ENCODE measurements at regions not wholly inside any gene's neighbourhood (a gene's known extent, or its start where the extent isn't known, plus 50 kb on each side); places are given as distances from the start of the nearest gene placed in this dataset.
A peak's percentile ranks its signal among the peaks of the same experiment; 100 is the strongest.

GRCh38 chr14:103250181-103250580 lies 83.9 kb upstream of the EIF5 start:
- H3K27ac ChIP-seq (ENCODE audit: low read depth in 1 of 2, low read length in 1 of 2) = no peak overlapping the region
- H3K4me3 ChIP-seq (ENCODE audit: low read length in 2 of 2) = no peak overlapping the region
- H3K9me3 ChIP-seq (ENCODE audit: control insufficient read depth in 2 of 2, insufficient read depth in 1 of 2, low read length in 1 of 2) = no peaks in the 10 kb centered on the region
- peaks cover 0 to 4% of the 10 kb centered on the region in 2 donors for H3K27me3 ChIP-seq (ENCODE audit: control insufficient read depth in 2 of 2, insufficient read depth in 1 of 2, low read length in 1 of 2)
- no peak for DNase-seq (ENCODE audit: low read depth in 6 of 9, low spot score in 9 of 9)
- no peaks in the 10 kb centered on the region for H3K4me1 ChIP-seq (ENCODE audit: control insufficient read depth in 2 of 2, insufficient read depth in 2 of 2, low read length in 2 of 2)
- WGBS = 77% methylated on average over 6 of the region's 6 CpGs
- H3K36me3 ChIP-seq (ENCODE audit: control insufficient read depth in 2 of 2, insufficient read depth in 2 of 2, low read length in 1 of 2) = no peaks in the 10 kb centered on the region

- 79% methylated on average over 3 of the region's 3 CpGs for WGBS
- H3K9me3 ChIP-seq (ENCODE audit: control insufficient read depth in 2 of 2, insufficient read depth in 1 of 2, low read length in 1 of 2) = no peaks in the 10 kb centered on the region
- DNase-seq (ENCODE audit: low read depth in 6 of 9, low spot score in 9 of 9) = no peak
- H3K4me1 ChIP-seq (ENCODE audit: control insufficient read depth in 2 of 2, insufficient read depth in 2 of 2, low read length in 2 of 2) = no peaks in the 10 kb centered on the region
- no peaks in the 10 kb centered on the region for H3K36me3 ChIP-seq (ENCODE audit: control insufficient read depth in 2 of 2, insufficient read depth in 2 of 2, low read length in 1 of 2)
- peaks cover 0 to 4% of the 10 kb centered on the region in 2 donors for H3K27me3 ChIP-seq (ENCODE audit: control insufficient read depth in 2 of 2, insufficient read depth in 1 of 2, low read length in 1 of 2)
- H3K27ac ChIP-seq (ENCODE audit: low read depth in 1 of 2, low read length in 1 of 2) = no peak overlapping the region
- no peak overlapping the region for H3K4me3 ChIP-seq (ENCODE audit: low read length in 2 of 2)
Measured at GRCh38 chr14:103250874-103251273, 83.2 kb upstream of the EIF5 start.

GRCh38 chr14:103255555-103255954 lies 78.5 kb upstream of the EIF5 start:
- Histone ChIP-seq H3K36me3 (ENCODE audit: control insufficient read depth in 2 of 2, insufficient read depth in 2 of 2, low read length in 1 of 2) (no peaks in the 10 kb centered on the region), H3K4me3 (ENCODE audit: low read length in 2 of 2) (no peak overlapping the region), H3K4me1 (ENCODE audit: control insufficient read depth in 2 of 2, insufficient read depth in 2 of 2, low read length in 2 of 2) (peaks cover 0 to 2% of the 10 kb centered on the region in 2 donors), H3K27ac (ENCODE audit: low read depth in 1 of 2, low read length in 1 of 2) (no peak overlapping the region), H3K9me3 (ENCODE audit: control insufficient read depth in 2 of 2, insufficient read depth in 1 of 2, low read length in 1 of 2) (no peaks in the 10 kb centered on the region), H3K27me3 (ENCODE audit: control insufficient read depth in 2 of 2, insufficient read depth in 1 of 2, low read length in 1 of 2) (peaks cover 0 to 11% of the 10 kb centered on the region in 2 donors)
- DNase-seq (ENCODE audit: low read depth in 6 of 9, low spot score in 9 of 9) = no peak
- WGBS = 86% methylated on average over 4 of the region's 4 CpGs

GRCh38 chr14:103256406-103256805 lies 77.6 kb upstream of the EIF5 start:
- no peak overlapping the region for H3K4me3 ChIP-seq (ENCODE audit: low read length in 2 of 2)
- H3K9me3 ChIP-seq (ENCODE audit: control insufficient read depth in 2 of 2, insufficient read depth in 1 of 2, low read length in 1 of 2) = no peaks in the 10 kb centered on the region
- WGBS = 74% methylated on average over 10 of the region's 10 CpGs
- no peak for DNase-seq (ENCODE audit: low read depth in 6 of 9, low spot score in 9 of 9)
- peaks cover 0 to 2% of the 10 kb centered on the region in 2 donors for H3K4me1 ChIP-seq (ENCODE audit: control insufficient read depth in 2 of 2, insufficient read depth in 2 of 2, low read length in 2 of 2)
- no peak overlapping the region for H3K27ac ChIP-seq (ENCODE audit: low read depth in 1 of 2, low read length in 1 of 2)
- H3K36me3 ChIP-seq (ENCODE audit: control insufficient read depth in 2 of 2, insufficient read depth in 2 of 2, low read length in 1 of 2) = no peaks in the 10 kb centered on the region
- peaks cover 2 to 10% of the 10 kb centered on the region in 2 donors for H3K27me3 ChIP-seq (ENCODE audit: control insufficient read depth in 2 of 2, insufficient read depth in 1 of 2, low read length in 1 of 2)

- Histone ChIP-seq H3K27ac (ENCODE audit: low read depth in 1 of 2, low read length in 1 of 2) (no peak overlapping the region), H3K36me3 (ENCODE audit: control insufficient read depth in 2 of 2, insufficient read depth in 2 of 2, low read length in 1 of 2) (no peaks in the 10 kb centered on the region), H3K27me3 (ENCODE audit: control insufficient read depth in 2 of 2, insufficient read depth in 1 of 2, low read length in 1 of 2) (peaks cover 2 to 8% of the 10 kb centered on the region in 2 donors), H3K4me3 (ENCODE audit: low read length in 2 of 2) (no peak overlapping the region), H3K4me1 (ENCODE audit: control insufficient read depth in 2 of 2, insufficient read depth in 2 of 2, low read length in 2 of 2) (peaks cover 0 to 2% of the 10 kb centered on the region in 2 donors), H3K9me3 (ENCODE audit: control insufficient read depth in 2 of 2, insufficient read depth in 1 of 2, low read length in 1 of 2) (no peaks in the 10 kb centered on the region)
- DNase-seq (ENCODE audit: low read depth in 6 of 9, low spot score in 9 of 9) = no peak
- WGBS = 98% methylated on average over 4 of the region's 4 CpGs
Measured at GRCh38 chr14:103257211-103257962, 76.7 kb upstream of the EIF5 start.

GRCh38 chr14:103258211-103258610 lies 75.8 kb upstream of the EIF5 start:
- Histone ChIP-seq H3K36me3 (ENCODE audit: control insufficient read depth in 2 of 2, insufficient read depth in 2 of 2, low read length in 1 of 2) (no peaks in the 10 kb centered on the region), H3K27me3 (ENCODE audit: control insufficient read depth in 2 of 2, insufficient read depth in 1 of 2, low read length in 1 of 2) (peaks cover 2 to 8% of the 10 kb centered on the region in 2 donors), H3K4me1 (ENCODE audit: control insufficient read depth in 2 of 2, insufficient read depth in 2 of 2, low read length in 2 of 2) (peaks cover 0 to 2% of the 10 kb centered on the region in 2 donors), H3K27ac (ENCODE audit: low read depth in 1 of 2, low read length in 1 of 2) (no peak overlapping the region), H3K4me3 (ENCODE audit: low read length in 2 of 2) (no peak overlapping the region), H3K9me3 (ENCODE audit: control insufficient read depth in 2 of 2, insufficient read depth in 1 of 2, low read length in 1 of 2) (no peaks in the 10 kb centered on the region)
- no peak for DNase-seq (ENCODE audit: low read depth in 6 of 9, low spot score in 9 of 9)
- WGBS = 93% methylated on average over 12 of the region's 12 CpGs

GRCh38 chr14:103259184-103259583 lies 74.9 kb upstream of the EIF5 start:
- Histone ChIP-seq H3K4me3 (ENCODE audit: low read length in 2 of 2) (no peak overlapping the region), H3K36me3 (ENCODE audit: control insufficient read depth in 2 of 2, insufficient read depth in 2 of 2, low read length in 1 of 2) (no peaks in the 10 kb centered on the region), H3K4me1 (ENCODE audit: control insufficient read depth in 2 of 2, insufficient read depth in 2 of 2, low read length in 2 of 2) (peaks cover 0 to 2% of the 10 kb centered on the region in 2 donors), H3K9me3 (ENCODE audit: control insufficient read depth in 2 of 2, insufficient read depth in 1 of 2, low read length in 1 of 2) (no peaks in the 10 kb centered on the region), H3K27me3 (ENCODE audit: control insufficient read depth in 2 of 2, insufficient read depth in 1 of 2, low read length in 1 of 2) (peaks cover 5 to 8% of the 10 kb centered on the region in 2 donors), H3K27ac (ENCODE audit: low read depth in 1 of 2, low read length in 1 of 2) (no peak overlapping the region)
- DNase-seq (ENCODE audit: low read depth in 6 of 9, low spot score in 9 of 9) = no peak
- 99% methylated on average over 10 of the region's 10 CpGs for WGBS

GRCh38 chr14:103259801-103260628 lies 74.0 kb upstream of the EIF5 start:
- Histone ChIP-seq H3K4me3 (ENCODE audit: low read length in 2 of 2) (peak overlapping the region in 1 of 2 donors; percentile 21), H3K4me1 (ENCODE audit: control insufficient read depth in 2 of 2, insufficient read depth in 2 of 2, low read length in 2 of 2) (peaks cover 0 to 2% of the 10 kb centered on the region in 2 donors), H3K36me3 (ENCODE audit: control insufficient read depth in 2 of 2, insufficient read depth in 2 of 2, low read length in 1 of 2) (no peaks in the 10 kb centered on the region), H3K27ac (ENCODE audit: low read depth in 1 of 2, low read length in 1 of 2) (peak overlapping the region; percentile 25 to 51), H3K9me3 (ENCODE audit: control insufficient read depth in 2 of 2, insufficient read depth in 1 of 2, low read length in 1 of 2) (no peaks in the 10 kb centered on the region), H3K27me3 (ENCODE audit: control insufficient read depth in 2 of 2, insufficient read depth in 1 of 2, low read length in 1 of 2) (peaks cover 5 to 8% of the 10 kb centered on the region in 2 donors)
- DNase-seq (ENCODE audit: low read depth in 6 of 9, low spot score in 9 of 9) = no peak
- WGBS = 79% methylated on average over 19 of the region's 19 CpGs

GRCh38 chr14:103260629-103261124 lies 73.4 kb upstream of the EIF5 start:
- WGBS = 12% methylated on average over 9 of the region's 9 CpGs
- H3K27ac ChIP-seq (ENCODE audit: low read depth in 1 of 2, low read length in 1 of 2) = peak overlapping the region; percentile 25 to 51
- peak in 3 of 9 donors; percentile 1 to 31 (median 5) for DNase-seq (ENCODE audit: low read depth in 6 of 9, low spot score in 9 of 9)

More at GRCh38 chr14:103260629-103261124, 73.4 kb upstream of the EIF5 start:
- Histone ChIP-seq H3K27me3 (ENCODE audit: control insufficient read depth in 2 of 2, insufficient read depth in 1 of 2, low read length in 1 of 2) (peaks cover 5 to 10% of the 10 kb centered on the region in 2 donors), H3K36me3 (ENCODE audit: control insufficient read depth in 2 of 2, insufficient read depth in 2 of 2, low read length in 1 of 2) (no peaks in the 10 kb centered on the region), H3K4me1 (ENCODE audit: control insufficient read depth in 2 of 2, insufficient read depth in 2 of 2, low read length in 2 of 2) (peaks cover 0 to 2% of the 10 kb centered on the region in 2 donors), H3K9me3 (ENCODE audit: control insufficient read depth in 2 of 2, insufficient read depth in 1 of 2, low read length in 1 of 2) (no peaks in the 10 kb centered on the region), H3K4me3 (ENCODE audit: low read length in 2 of 2) (peak overlapping the region in 1 of 2 donors; percentile 21)
